H1 (cell line): ENCODE measurements at regions not wholly inside any gene's neighbourhood (a gene's known extent, or its start where the extent isn't known, plus 50 kb on each side); places are given as distances from the start of the nearest gene placed in this dataset.

ENCODE experiments used
- CHD7 ChIP-seq: fragments of 300-600 bp; sonication (generic); IDR thresholded peaks from 2 replicates; pipeline ENCODE4 v1.7.1; 2012; ENCODE audit warnings: low read length, moderate library complexity, mild to moderate bottlenecking, inconsistent platforms; ENCODE audit not compliant: insufficient replicate concordance

DNA sequence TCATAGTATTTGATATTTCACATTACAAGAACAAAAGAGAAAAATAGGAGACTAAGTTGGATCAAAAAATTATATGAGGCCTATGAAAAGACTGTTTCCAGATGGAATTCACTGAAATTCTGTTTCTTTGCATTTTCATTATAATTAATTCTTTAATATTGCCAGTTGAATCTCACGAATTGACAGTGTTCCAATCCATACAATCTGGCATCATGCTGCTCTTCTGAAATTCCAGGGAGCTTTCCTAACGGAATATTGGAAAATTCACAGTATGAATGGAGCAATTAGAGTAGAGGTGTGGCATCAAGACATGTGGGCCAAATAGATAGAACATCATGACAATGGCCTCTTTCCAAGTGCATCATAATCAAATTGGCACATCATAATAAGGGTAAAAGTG is 1178.9 kb upstream of the WWC1 start (continued):
- no peak for TF ChIP-seq CHD7
